Mesenchymal stem cell (in vitro differentiated cells and primary cell): ENCODE measurements at regions not wholly inside any gene's neighbourhood (a gene's known extent, or its start where the extent isn't known, plus 50 kb on each side); places are given as distances from the start of the nearest gene placed in this dataset.

ENCODE experiments used
- DNase-seq: peaks from one replicate; pipeline ENCODE4 v3.0.0-alpha.2; 2013
- H2AFZ ChIP-seq: one replicate; pipeline ENCODE4 v1.6.1; 2013; ENCODE audit warnings: low read depth, mild to moderate bottlenecking, control low read depth, inconsistent platforms, low read length, moderate library complexity
- H2AK5ac ChIP-seq: 2 replicates; pipeline ENCODE4 v1.6.1; 2013; ENCODE audit warnings: low read length, moderate library complexity, mild to moderate bottlenecking, inconsistent platforms; ENCODE audit not compliant: severe bottlenecking
- H2BK120ac ChIP-seq: one replicate; pipeline ENCODE4 v1.6.1; 2013; ENCODE audit warnings: low read depth, mild to moderate bottlenecking, inconsistent platforms, low read length, moderate library complexity
- H2BK12ac ChIP-seq, 2 experiments: one replicate each; pipeline ENCODE4 v1.6.1; 2013; ENCODE audit warnings: inconsistent platforms in 2 of 2, low read length in 2 of 2, mild to moderate bottlenecking in 2 of 2, moderate library complexity in 2 of 2, control low read depth in 1 of 2
- H2BK15ac ChIP-seq: one replicate; pipeline ENCODE4 v1.6.1; 2013; ENCODE audit warnings: mild to moderate bottlenecking, low read depth, inconsistent platforms; ENCODE audit not compliant: poor library complexity, severe bottlenecking
- H2BK5ac ChIP-seq: 2 replicates; pipeline ENCODE4 v1.6.1; 2013; ENCODE audit warnings: low read depth, mild to moderate bottlenecking, low read length, control low read depth, inconsistent platforms; ENCODE audit not compliant: poor library complexity, severe bottlenecking
- H3K14ac ChIP-seq, 2 experiments: one replicate each; pipeline ENCODE4 v1.6.1; 2013; ENCODE audit warnings: inconsistent platforms in 2 of 2, low read length in 2 of 2, control low read depth in 1 of 2, mild to moderate bottlenecking in 1 of 2, moderate library complexity in 1 of 2
- H3K18ac ChIP-seq, 2 experiments: one replicate each; pipeline ENCODE4 v1.6.1; 2013; ENCODE audit warnings: inconsistent platforms in 2 of 2, low read length in 2 of 2, control low read depth in 1 of 2, low read depth in 1 of 2, mild to moderate bottlenecking in 1 of 2
- H3K23ac ChIP-seq, 2 experiments: one replicate each; pipeline ENCODE4 v1.6.1; 2013; ENCODE audit warnings: inconsistent platforms in 2 of 2, low read length in 2 of 2, mild to moderate bottlenecking in 2 of 2, moderate library complexity in 2 of 2, control low read depth in 1 of 2
- H3K27ac ChIP-seq: 2 replicates; pipeline ENCODE4 v1.5.1; 2013; ENCODE audit warnings: mild to moderate bottlenecking, moderate library complexity, low read length, control low read depth, inconsistent platforms; ENCODE audit not compliant: poor library complexity, severe bottlenecking
- H3K27me3 ChIP-seq, 2 experiments: 2 replicates each; pipeline versions ENCODE4 v1.6.1 to v1.7.0; 2013; ENCODE audit warnings: low read length in 2 of 2, mild to moderate bottlenecking in 2 of 2, moderate library complexity in 2 of 2, control low read depth in 1 of 2, inconsistent platforms in 1 of 2; ENCODE audit not compliant: control insufficient read depth in 1 of 2, insufficient read depth in 1 of 2
- H3K36me3 ChIP-seq, 2 experiments: 2 replicates each; pipeline versions ENCODE4 v1.6.1 to v1.7.0; 2013; ENCODE audit warnings: low read length in 2 of 2, control low read depth in 1 of 2, inconsistent platforms in 1 of 2, low read depth in 1 of 2, mild to moderate bottlenecking in 1 of 2; ENCODE audit not compliant: insufficient read depth in 2 of 2, control insufficient read depth in 1 of 2
- H3K4ac ChIP-seq, 2 experiments: one replicate each; pipeline ENCODE4 v1.6.1; 2013; ENCODE audit warnings: inconsistent platforms in 2 of 2, low read length in 2 of 2, mild to moderate bottlenecking in 2 of 2, moderate library complexity in 2 of 2, control low read depth in 1 of 2, low read depth in 1 of 2
- H3K4me1 ChIP-seq: 2 replicates; pipeline ENCODE4 v1.6.1; 2013; ENCODE audit warnings: low read depth, low read length, control low read depth; ENCODE audit not compliant: control insufficient read depth, insufficient read depth
- H3K4me2 ChIP-seq: 2 replicates; pipeline ENCODE4 v1.6.1; 2013; ENCODE audit warnings: low read length, mild to moderate bottlenecking, inconsistent platforms; ENCODE audit not compliant: poor library complexity, severe bottlenecking
- H3K4me3 ChIP-seq, 2 experiments: 2 replicates each; pipeline versions ENCODE4 v1.5.1 to v1.7.0; 2013; ENCODE audit warnings: low read length in 2 of 2, mild to moderate bottlenecking in 2 of 2, control low read depth in 1 of 2, low read depth in 1 of 2; ENCODE audit not compliant: insufficient read depth in 1 of 2
- H3K79me1 ChIP-seq: replicated peaks from 2 replicates; pipeline ENCODE4 v1.6.1; 2013; ENCODE audit warnings: mild to moderate bottlenecking, control low read depth, low read length, inconsistent platforms; ENCODE audit not compliant: poor library complexity, severe bottlenecking
- H3K9ac ChIP-seq: 2 replicates; pipeline ENCODE4 v1.7.0; 2013; ENCODE audit warnings: mild to moderate bottlenecking, low read length, moderate library complexity
- H3K9me3 ChIP-seq: 2 replicates; pipeline ENCODE4 v1.7.0; 2013; ENCODE audit warnings: mild to moderate bottlenecking, low read length; ENCODE audit not compliant: control insufficient read depth
- H4K8ac ChIP-seq: one replicate; pipeline ENCODE4 v1.6.1; 2013; ENCODE audit warnings: inconsistent platforms, mild to moderate bottlenecking, low read length, moderate library complexity
- H4K91ac ChIP-seq: one replicate; pipeline ENCODE4 v1.6.1; 2013; ENCODE audit warnings: mild to moderate bottlenecking, low read length, inconsistent platforms
- WGBS: methylation state at CpG from one replicate; pipeline ENCODE4 v1.1.7; 2013; ENCODE audit warnings: mixed read lengths; 5-methylcytosine and 5-hydroxymethylcytosine counted together

- no peak for DNase-seq
Measured at GRCh38 chr10:20406281-20407104, 490.6 kb downstream of the NEBL start.

DNA sequence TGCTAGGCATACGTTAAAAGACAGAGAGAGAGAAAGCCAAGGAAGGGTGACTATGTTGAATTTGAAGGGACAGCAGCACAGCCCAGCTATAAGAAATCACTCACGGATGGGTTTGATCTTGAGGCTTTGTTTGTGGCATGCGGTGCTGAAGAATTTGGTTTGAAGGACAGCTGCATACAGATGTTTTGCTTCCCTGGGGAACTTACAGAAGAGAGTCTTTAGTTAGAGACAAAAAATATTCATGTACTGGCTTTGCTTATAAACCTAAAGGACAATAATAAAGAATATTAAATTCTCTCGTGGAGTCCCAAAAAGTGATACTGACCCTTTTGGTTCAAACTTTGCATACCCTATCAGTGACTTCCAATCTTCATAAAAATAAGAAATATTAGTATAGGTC is 491.4 kb downstream of the NEBL start:
- Histone ChIP-seq H2BK12ac (no peak overlapping the region), H3K79me1 (no peaks in the 10 kb centered on the region), H3K9me3 (peaks cover 11% of the 10 kb centered on the region), H3K9ac (no peak overlapping the region), H3K36me3 (no peaks in the 10 kb centered on the region), H3K14ac (no peak overlapping the region), H3K4me2 (no peak overlapping the region), H3K18ac (no peak overlapping the region), H3K23ac (no peak overlapping the region), H3K4me1 (no peaks in the 10 kb centered on the region), H2BK5ac (no peak overlapping the region), H3K27me3 (no peaks in the 10 kb centered on the region), H2BK120ac (no peak overlapping the region), H3K27ac (no peak overlapping the region), H3K4ac (no peak overlapping the region), H3K4me3 (no peak overlapping the region), H2BK15ac (no peak overlapping the region), H2AK5ac (no peak overlapping the region), H4K8ac (no peak overlapping the region), H4K91ac (no peak overlapping the region), H2AFZ (no peak overlapping the region)
- WGBS: 74% methylated on average over 3 of the region's 4 CpGs
- no peak for DNase-seq

More at GRCh38 chr10:20406281-20407104, 490.6 kb downstream of the NEBL start:
- H2BK120ac ChIP-seq: no peak overlapping the region
- no peak overlapping the region for H2BK15ac ChIP-seq
- H3K4me3 ChIP-seq: no peak overlapping the region
- H3K36me3 ChIP-seq: no peaks in the 10 kb centered on the region
- no peak overlapping the region for H3K9ac ChIP-seq
- no peak overlapping the region for H2AFZ ChIP-seq
- H4K91ac ChIP-seq: no peak overlapping the region
- H2AK5ac ChIP-seq: no peak overlapping the region
- H3K9me3 ChIP-seq: peaks cover 11% of the 10 kb centered on the region
- WGBS: 90% methylated on average over 6 of the region's 6 CpGs
- H3K23ac ChIP-seq: no peak overlapping the region
- H3K79me1 ChIP-seq: no peaks in the 10 kb centered on the region
- no peaks in the 10 kb centered on the region for H3K27me3 ChIP-seq
- no peak overlapping the region for H3K18ac ChIP-seq
- no peak overlapping the region for H2BK5ac ChIP-seq
- H4K8ac ChIP-seq: no peak overlapping the region
- H3K4me1 ChIP-seq: no peaks in the 10 kb centered on the region
- H3K4ac ChIP-seq: no peak overlapping the region
- no peak overlapping the region for H3K14ac ChIP-seq
- H3K27ac ChIP-seq: no peak overlapping the region
- no peak overlapping the region for H3K4me2 ChIP-seq
- H2BK12ac ChIP-seq: no peak overlapping the region

- H3K4me3 ChIP-seq: no peak overlapping the region
- H2AFZ ChIP-seq: no peak overlapping the region
- peaks cover 7% of the 10 kb centered on the region for H3K9me3 ChIP-seq
- H4K8ac ChIP-seq: no peak overlapping the region
- no peak overlapping the region for H2BK120ac ChIP-seq
- no peak overlapping the region for H2AK5ac ChIP-seq
- no peaks in the 10 kb centered on the region for H3K79me1 ChIP-seq
- no peak overlapping the region for H3K27ac ChIP-seq
- H3K9ac ChIP-seq: no peak overlapping the region
- H2BK12ac ChIP-seq: no peak overlapping the region
- no peak overlapping the region for H4K91ac ChIP-seq
- H3K18ac ChIP-seq: no peak overlapping the region
- H2BK15ac ChIP-seq: no peak overlapping the region
- H3K4me1 ChIP-seq: no peaks in the 10 kb centered on the region
- WGBS: no CpG with 5 or more reads among the region's 2 CpGs
- H3K14ac ChIP-seq: no peak overlapping the region
- no peaks in the 10 kb centered on the region for H3K36me3 ChIP-seq
- no peaks in the 10 kb centered on the region for H3K27me3 ChIP-seq
- H2BK5ac ChIP-seq: no peak overlapping the region
- DNase-seq: no peak
- no peak overlapping the region for H3K4ac ChIP-seq
- H3K23ac ChIP-seq: no peak overlapping the region
- no peak overlapping the region for H3K4me2 ChIP-seq
Measured at GRCh38 chr10:20405050-20405449, 492.1 kb downstream of the NEBL start.

- no peak overlapping the region for H3K27ac ChIP-seq
- no peaks in the 10 kb centered on the region for H3K27me3 ChIP-seq
- no peak overlapping the region for H3K9ac ChIP-seq
- H4K8ac ChIP-seq: no peak overlapping the region
- H2BK5ac ChIP-seq: no peak overlapping the region
- no peak overlapping the region for H3K4ac ChIP-seq
- H3K14ac ChIP-seq: no peak overlapping the region
- no peak overlapping the region for H2BK15ac ChIP-seq
- H2AK5ac ChIP-seq: no peak overlapping the region
- H2BK120ac ChIP-seq: no peak overlapping the region
- H3K23ac ChIP-seq: no peak overlapping the region
- H3K36me3 ChIP-seq: no peaks in the 10 kb centered on the region
- H3K9me3 ChIP-seq: peaks cover 12% of the 10 kb centered on the region
- no peak overlapping the region for H2AFZ ChIP-seq
- H3K79me1 ChIP-seq: no peaks in the 10 kb centered on the region
- no peak overlapping the region for H3K4me2 ChIP-seq
- no peak overlapping the region for H3K4me3 ChIP-seq
- H3K4me1 ChIP-seq: no peaks in the 10 kb centered on the region
- no peak for DNase-seq
- no peak overlapping the region for H3K18ac ChIP-seq
- no peak overlapping the region for H2BK12ac ChIP-seq
- 92% methylated on average over 2 of the region's 2 CpGs for WGBS
- no peak overlapping the region for H4K91ac ChIP-seq
Measured at GRCh38 chr10:20399772-20400171, 497.3 kb downstream of the NEBL start.
